Transverse colon (tissue), 3 donors: ENCODE measurements at regions not wholly inside any gene's neighbourhood (a gene's known extent, or its start where the extent isn't known, plus 50 kb on each side); places are given as distances from the start of the nearest gene placed in this dataset.

Source experiments
- POLR2A ChIP-seq: fragments of 450-650 bp; IDR thresholded peaks from one replicate; pipeline ENCODE4 v1.6.1; 2016; ENCODE audit warnings: antibody characterized with exemption, mild to moderate bottlenecking, moderate library complexity
- TF ChIP-seq, protein P1 (sequence below), 5 experiments: fragments of 200-600 bp in 3 of 5; fragments of 450-650 bp in 2 of 5; sonication (generic) in 3 of 5; IDR thresholded peaks; 1 replicate in 2 of 5; 2 replicates in 3 of 5; pipeline ENCODE4 v1.5.1; 2016 to 2017; ENCODE audit warnings: antibody characterized with exemption in 5 of 5, inconsistent platforms in 3 of 5, mild to moderate bottlenecking in 2 of 5, moderate library complexity in 1 of 5

DNA sequence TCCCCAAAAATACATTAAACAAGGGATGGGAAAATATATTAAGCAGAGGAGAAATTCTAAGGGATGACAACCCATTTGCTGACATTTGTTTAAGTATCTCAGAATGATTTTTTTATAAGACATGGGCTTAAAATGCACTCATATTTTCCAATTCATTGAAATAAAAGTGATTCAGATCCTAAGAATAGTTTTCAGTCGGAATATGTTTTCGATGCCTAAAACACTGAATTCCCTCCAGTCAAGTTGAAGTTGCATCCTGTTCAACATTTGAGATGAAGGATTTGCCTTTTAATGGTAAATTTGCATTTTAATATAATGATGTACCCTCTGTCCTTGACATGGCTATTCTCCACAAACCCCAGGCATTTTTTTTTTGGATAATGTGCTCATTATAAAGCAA lies 79.3 kb downstream of the PTCHD4 start:
- no peak for TF ChIP-seq POLR2A
- TF ChIP-seq, protein P1, sequence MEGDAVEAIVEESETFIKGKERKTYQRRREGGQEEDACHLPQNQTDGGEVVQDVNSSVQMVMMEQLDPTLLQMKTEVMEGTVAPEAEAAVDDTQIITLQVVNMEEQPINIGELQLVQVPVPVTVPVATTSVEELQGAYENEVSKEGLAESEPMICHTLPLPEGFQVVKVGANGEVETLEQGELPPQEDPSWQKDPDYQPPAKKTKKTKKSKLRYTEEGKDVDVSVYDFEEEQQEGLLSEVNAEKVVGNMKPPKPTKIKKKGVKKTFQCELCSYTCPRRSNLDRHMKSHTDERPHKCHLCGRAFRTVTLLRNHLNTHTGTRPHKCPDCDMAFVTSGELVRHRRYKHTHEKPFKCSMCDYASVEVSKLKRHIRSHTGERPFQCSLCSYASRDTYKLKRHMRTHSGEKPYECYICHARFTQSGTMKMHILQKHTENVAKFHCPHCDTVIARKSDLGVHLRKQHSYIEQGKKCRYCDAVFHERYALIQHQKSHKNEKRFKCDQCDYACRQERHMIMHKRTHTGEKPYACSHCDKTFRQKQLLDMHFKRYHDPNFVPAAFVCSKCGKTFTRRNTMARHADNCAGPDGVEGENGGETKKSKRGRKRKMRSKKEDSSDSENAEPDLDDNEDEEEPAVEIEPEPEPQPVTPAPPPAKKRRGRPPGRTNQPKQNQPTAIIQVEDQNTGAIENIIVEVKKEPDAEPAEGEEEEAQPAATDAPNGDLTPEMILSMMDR (IDR thresholded peaks at IDR 0.05): no peak
